NCI-H82 treated with DMSO at 0.1 percent for 48 hours (cell line): ENCODE measurements at regions not wholly inside any gene's neighbourhood (a gene's known extent, or its start where the extent isn't known, plus 50 kb on each side); places are given as distances from the start of the nearest gene placed in this dataset.

Experiments used
- DNase-seq: peaks from one replicate; lab custom pipeline; 2025; ENCODE audit not compliant: unreplicated experiment; lab: John Stamatoyannopoulos, UW

- DNase-seq = no peak
Observed at GRCh38 chr12:22893878-22894277, 268.9 kb downstream of the ETNK1 start.

DNA sequence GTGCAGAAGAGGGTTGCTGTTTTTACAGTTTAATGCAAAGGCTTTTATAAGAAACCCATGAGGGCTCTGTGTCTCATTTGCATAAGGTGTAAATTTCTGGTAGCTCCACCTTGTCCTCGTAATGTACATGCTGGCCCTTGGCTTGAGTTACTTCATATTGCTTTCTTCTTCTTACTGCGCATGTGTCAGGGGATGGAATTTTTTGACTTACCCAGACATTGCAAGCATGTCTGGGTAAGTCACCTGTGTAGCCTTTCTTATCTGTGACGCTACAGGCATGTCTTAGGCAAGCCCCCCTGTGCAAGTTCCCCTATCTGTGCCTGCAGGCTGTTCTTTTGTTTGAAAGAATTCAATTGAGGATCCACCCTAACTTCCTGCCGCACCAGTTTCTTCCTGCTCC lies 274.2 kb downstream of the ETNK1 start:
- DNase-seq = no peak

DNA sequence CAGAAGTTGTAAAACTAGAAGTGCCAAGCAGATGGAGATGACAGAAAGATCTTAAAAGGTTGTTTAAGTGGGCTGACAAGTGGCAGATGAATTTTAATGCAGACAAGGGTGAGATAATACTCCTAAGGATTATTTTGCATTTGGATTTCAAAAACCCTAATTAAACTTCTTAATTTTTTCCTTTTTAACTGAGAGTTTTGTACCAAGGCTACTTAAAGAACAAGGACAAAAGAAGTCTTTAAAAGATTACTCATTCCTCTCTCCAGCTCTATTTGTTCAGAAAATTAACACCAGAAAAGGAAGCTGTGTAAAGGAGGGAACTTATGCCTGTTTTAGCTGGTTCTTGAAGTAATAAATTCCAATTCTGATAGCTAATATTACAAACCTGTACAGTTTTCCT lies 275.4 kb downstream of the ETNK1 start:
- DNase-seq = no peak

DNA sequence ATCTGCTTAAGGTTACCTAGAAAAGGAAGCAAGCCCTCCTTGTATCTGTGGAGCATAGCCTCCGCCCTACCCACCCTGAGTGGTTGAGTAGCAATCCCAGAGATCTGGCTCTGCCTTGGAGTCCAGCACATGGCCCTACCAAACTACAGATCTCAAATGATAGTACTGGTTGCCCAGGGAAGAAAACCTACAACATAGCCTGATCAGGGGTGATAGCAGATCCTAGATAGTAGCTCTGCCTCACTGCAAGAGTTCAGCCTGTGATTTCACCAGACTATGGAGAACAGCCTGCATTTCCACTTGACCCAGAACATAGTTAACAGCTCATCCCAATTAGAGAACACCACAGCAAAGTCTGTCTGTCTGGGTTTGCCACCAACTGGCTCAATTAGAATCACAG lies 279.5 kb downstream of the ETNK1 start:
- no peak for DNase-seq

DNA sequence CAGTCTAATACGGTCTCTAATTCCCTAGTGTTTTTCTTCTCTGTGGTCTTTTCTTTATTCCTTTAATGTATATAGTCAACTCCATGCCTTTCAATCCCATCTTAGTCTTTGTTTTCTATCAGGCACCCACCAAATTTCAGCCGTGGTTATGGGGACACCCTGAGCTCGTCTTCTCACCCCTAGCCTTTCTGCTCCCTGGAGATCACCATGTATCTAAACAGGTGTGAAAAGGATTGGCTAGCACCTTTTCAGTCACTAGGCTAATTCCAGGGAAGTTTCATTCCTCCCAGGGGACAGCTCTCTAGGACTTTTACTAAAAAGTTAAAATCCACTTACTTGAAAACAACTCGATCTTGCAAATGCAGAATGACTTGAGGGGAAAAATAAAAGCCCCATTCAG lies 291.3 kb downstream of the ETNK1 start:
- no peak for DNase-seq

DNA sequence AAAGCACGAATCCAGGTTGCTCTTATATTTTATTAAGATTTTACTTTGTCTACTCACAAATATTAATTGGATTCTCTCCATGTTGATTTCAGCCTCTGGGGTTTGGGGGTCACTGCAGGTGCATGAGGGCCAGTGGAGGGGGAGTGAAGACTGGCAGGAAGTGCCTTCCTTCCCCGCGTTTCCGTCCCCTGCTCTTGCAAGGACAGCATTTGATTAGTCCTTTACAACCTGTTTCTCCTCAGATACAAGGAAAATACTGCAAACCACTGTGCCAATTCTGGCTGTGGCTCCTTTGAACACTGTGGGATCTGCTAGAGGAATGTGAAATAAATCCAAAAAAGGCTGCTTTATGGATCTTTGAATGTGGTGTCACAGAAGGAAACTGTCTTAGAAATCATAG lies 291.8 kb downstream of the ETNK1 start:
- DNase-seq = no peak

DNA sequence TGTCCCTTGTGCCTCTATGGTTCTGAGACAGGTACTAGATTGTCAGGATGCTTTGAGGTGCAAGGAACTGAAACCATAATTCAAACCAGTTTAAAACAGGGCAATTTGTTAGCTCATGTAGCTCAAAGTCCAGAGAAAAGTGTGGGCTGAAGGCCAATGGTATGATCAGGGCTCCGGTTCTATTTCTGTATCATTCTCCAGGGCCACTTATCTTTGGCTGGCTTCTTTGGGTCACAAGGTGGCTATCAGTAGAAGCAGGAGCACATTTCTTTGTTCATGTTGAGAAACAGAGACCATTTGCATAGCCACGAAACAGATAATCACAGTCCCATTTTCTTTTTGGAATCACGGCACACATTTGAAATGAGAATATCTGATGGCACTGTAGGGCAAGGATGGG lies 294.9 kb downstream of the ETNK1 start:
- no peak for DNase-seq

GRCh38 chr12:22923768-22924167 lies 298.8 kb downstream of the ETNK1 start:
- no peak for DNase-seq

GRCh38 chr12:22924391-22924790 lies 299.4 kb downstream of the ETNK1 start:
- no peak for DNase-seq

DNA sequence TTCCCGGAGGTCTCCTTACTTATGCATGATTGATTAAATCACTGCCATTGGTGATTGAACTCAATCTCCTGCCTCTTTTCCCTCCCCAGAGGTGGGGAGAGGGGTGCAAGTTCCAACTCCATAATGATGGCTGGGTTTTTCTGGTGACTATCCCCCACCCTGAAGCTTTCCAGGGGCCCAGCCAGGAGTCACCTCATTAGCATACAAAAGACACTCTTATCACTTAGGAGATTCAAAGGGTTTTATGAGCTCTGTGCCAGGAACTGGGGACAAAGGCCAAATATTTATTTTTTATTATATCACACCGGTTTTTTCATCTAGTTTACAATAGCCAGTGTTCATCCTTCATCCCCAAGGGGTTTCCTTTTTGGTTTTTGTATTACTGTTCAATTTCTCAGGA lies 300.7 kb downstream of the ETNK1 start:
- no peak for DNase-seq

DNA sequence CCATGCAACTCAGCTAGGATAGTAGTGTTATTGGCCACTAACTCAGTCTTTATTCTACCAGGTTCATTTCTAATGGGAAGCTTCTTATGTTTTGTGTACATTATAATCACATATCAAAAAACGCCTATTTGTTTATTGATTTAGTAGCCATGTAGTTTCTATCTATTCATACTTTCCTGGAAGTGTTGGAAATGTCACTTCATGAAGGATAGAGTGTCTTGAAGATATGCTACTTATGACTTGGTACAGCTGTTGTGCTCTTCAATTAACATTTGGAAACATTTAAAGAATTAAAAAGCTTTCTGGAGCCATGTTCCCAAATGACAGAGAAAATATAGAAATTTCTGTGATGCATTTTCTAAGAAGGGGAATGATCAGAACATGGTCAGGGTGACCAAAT lies 307.5 kb downstream of the ETNK1 start:
- no peak for DNase-seq

DNA sequence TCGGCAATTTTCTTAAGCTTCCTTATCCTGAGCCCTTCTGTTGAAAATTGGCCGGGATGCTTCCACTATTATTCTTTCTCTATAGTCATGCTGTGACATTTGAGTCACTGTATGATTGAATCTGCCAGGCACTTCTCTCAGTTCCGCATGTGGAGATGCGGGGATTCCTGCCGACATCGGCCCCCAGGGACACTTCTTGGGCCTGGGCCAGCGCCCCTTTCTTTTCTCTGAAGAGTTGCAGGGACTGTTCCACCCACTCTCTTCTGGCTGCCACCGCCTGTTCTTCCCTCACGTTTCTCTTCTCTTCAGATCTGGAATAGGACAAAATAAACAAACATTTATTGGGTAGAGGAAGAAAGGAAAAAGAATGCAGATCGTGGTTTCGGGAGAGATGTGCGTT lies 310.1 kb downstream of the ETNK1 start:
- DNase-seq = no peak

- no peak for DNase-seq
Observed at GRCh38 chr12:22935501-22935900, 310.5 kb downstream of the ETNK1 start.

DNA sequence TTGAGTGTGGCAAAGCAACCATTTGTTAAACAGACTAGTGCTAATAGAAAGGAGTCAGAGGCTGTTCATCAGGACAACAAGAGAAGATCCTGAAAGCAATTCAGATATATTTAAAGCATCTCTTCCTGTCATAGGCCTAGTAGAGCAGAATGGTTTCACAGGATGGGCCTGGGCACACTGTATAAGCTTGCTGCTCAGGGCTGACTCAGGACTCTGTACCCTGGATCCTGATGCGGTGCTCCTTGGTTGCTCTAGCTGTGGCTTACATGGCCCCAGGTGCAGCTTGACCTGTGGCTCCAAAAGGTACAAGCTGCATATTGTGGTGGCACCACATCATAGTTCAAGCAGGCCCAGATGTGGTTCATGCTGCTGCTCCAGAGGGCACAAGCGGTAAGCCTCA lies 313.4 kb downstream of the ETNK1 start:
- DNase-seq = no peak

DNA sequence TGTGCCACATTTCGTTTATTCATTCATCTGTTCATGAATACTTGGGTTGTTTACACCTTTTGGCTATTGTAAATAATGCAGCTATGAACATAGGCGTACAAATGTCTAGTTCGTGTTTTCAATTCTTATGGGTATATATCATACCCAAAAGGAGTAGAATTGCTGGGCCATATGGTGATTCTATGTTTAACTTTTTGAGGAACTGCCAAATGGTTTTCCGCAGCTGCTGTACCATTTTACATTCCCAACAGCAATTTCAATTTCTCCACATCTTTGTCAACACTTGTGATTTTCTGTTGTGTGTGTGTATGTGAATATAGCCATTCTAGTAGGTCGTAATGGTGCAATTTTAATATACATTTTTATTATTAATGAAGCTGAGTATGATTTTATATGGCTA lies 326.2 kb downstream of the ETNK1 start:
- DNase-seq = no peak

DNA sequence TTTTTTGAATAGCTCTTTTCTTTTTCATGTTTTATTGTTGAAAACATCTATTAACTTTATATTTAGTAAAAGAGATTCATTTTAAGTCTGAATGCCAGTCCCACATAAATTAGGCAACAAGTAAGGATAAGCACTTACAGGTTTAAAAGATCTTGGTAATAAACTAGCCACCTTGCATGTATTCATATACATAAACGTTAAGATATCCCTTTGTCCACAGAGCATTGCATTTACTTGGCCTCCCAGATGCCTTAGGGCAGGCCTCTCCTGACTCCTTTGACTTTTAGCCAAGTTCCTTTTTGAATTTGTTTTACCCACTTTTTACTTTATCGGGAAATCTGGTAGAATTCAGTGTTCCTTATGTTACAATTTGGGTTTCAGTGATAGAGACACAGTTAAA lies 331.7 kb downstream of the ETNK1 start:
- no peak for DNase-seq

- no peak for DNase-seq
Observed at GRCh38 chr12:22967171-22967570, 342.2 kb downstream of the ETNK1 start.

GRCh38 chr12:22969521-22969920 lies 344.6 kb downstream of the ETNK1 start:
- peak; percentile 4 for DNase-seq

DNA sequence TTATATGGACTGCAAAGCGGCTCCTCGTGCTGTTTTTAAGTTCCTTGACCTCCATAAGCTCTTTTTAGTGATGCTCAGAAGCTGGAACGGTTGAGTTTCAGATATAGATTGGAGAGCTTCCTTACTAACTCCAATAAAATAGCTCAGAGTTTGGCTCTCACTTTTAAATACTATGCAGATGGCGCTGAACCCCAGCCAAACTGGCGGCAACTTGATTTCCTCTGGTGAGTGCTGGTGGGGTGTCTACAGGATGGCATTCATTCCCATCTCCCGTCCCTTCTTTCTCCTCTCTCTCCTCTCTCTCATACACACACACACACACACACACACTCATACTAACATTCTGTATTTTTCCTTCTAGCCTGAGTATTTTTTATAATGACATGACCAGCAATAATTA lies 346.3 kb downstream of the ETNK1 start:
- DNase-seq = no peak

DNA sequence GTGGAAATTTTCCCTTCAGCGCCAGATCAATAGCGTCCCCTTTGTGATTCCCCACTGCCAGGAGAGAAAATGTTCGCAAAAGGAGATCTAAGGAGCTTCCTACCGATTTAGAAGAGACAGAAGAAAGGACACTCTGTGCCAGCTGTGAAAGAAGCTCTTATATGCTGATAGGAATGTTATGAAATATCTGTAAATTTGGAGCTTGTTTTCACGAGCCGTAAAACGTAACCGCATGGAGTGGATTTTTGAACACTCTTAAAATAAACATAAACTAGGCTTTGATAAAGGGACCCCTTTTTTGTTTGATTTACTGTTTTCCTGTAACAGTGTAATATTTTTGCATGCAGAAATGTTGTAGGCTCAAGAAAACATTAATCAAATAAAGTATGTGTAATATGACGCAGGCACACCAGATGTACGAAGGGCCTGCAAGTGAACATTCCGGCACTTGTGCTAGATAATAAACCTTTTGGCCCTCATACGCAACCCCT lies 346.8 kb downstream of the ETNK1 start:
- no peak for DNase-seq

- no peak for DNase-seq
Observed at GRCh38 chr12:22974865-22975264, 349.9 kb downstream of the ETNK1 start.

GRCh38 chr12:22978962-22979361 lies 354.0 kb downstream of the ETNK1 start:
- DNase-seq = no peak

- no peak for DNase-seq
Observed at GRCh38 chr12:22979854-22980469, 355.0 kb downstream of the ETNK1 start.

DNA sequence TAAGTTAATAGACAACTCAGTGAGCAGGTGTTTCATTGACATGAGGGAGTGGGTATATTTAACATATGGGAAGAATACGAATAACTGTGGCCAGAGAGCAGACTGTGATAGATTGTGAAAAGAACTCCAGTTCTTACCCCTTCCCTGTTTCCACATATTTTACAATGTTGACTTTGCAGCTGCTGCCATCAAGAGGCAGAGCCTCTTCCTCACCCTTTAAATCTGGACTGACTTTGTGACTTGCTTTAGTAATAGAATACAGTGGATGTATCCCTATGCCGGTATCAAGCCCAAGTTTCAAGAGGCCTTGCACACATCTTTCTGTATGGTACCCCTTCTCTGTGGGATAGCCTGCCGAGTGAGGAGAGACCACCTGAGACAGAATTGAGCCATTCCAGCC lies 356.7 kb downstream of the ETNK1 start:
- no peak for DNase-seq
